B cell (primary cell): ENCODE measurements at regions not wholly inside any gene's neighbourhood (a gene's known extent, or its start where the extent isn't known, plus 50 kb on each side); places are given as distances from the start of the nearest gene placed in this dataset.

Source experiments
- ATAC-seq: fragments of 200-7000 bp; cut with Tn5 transposase; one replicate; pipeline ENCODE4 v1.10.0; 2021; ENCODE audit warnings: low read depth, mild to moderate bottlenecking, moderate number of reproducible peaks, moderate library complexity
- CTCF ChIA-PET: fragments of 350-600 bp; sonication (Branson Sonifier 250); formaldehyde crosslinking; loops from one replicate; lab custom pipeline; 2021; ENCODE audit warnings: antibody characterized with exemption, inconsistent platforms; lab: Charles Lee
- POLR2A ChIA-PET: fragments of 350-600 bp; sonication (Branson Sonifier 250); formaldehyde crosslinking; loops from one replicate; lab custom pipeline; 2021; ENCODE audit warnings: antibody characterized with exemption; lab: Charles Lee
- DNase-seq: peaks from one replicate; pipeline ENCODE4 v3.0.0; 2013
- H2AFZ ChIP-seq: 2 replicates; pipeline ENCODE4 v1.6.1; 2012; ENCODE audit warnings: mild to moderate bottlenecking, low read depth, low read length; ENCODE audit not compliant: insufficient read depth, poor library complexity, severe bottlenecking
- H3K27ac ChIP-seq, 2 donors: 1 replicate in 1 of 2; 2 replicates in 1 of 2; pipeline ENCODE4 v1.5.1; 2012 to 2013; ENCODE audit warnings: low read length in 2 of 2, mild to moderate bottlenecking in 2 of 2, moderate library complexity in 1 of 2
- H3K27me3 ChIP-seq, 4 experiments: fragments of 200-600 bp in 1 of 4; sonication (generic) in 1 of 4; replicated peaks in 1 of 4; 1 replicate in 2 of 4; 2 replicates in 2 of 4; pipeline versions ENCODE4 v1.6.1 to v1.7.0; 2013 to 2016; ENCODE audit warnings: low read length in 3 of 4, mild to moderate bottlenecking in 2 of 4, mixed read lengths in 1 of 4, moderate library complexity in 1 of 4; ENCODE audit not compliant: insufficient read depth in 4 of 4, control insufficient read depth in 3 of 4; ENCODE audit errors: control extremely low read depth in 1 of 4
- H3K36me3 ChIP-seq, 2 experiments: replicated peaks in 1 of 2; 1 replicate in 1 of 2; 2 replicates in 1 of 2; pipeline versions ENCODE4 v1.6.1 to v1.7.1; 2013; ENCODE audit warnings: low read length in 1 of 2; ENCODE audit not compliant: insufficient read depth in 2 of 2, control insufficient read depth in 1 of 2; ENCODE audit errors: control extremely low read depth in 1 of 2, extremely low read depth in 1 of 2
- H3K4me1 ChIP-seq, 2 donors: fragments of 200-600 bp in 1 of 2; sonication (generic) in 1 of 2; 1 replicate in 1 of 2; 2 replicates in 1 of 2; pipeline versions ENCODE4 v1.5.1 to v1.6.1; 2013 to 2017; ENCODE audit warnings: low read length in 2 of 2; ENCODE audit not compliant: control insufficient read depth in 2 of 2, insufficient read depth in 2 of 2
- H3K4me2 ChIP-seq: replicated peaks from 2 replicates; pipeline ENCODE3; 2012; ENCODE audit warnings: mild to moderate bottlenecking, low read depth, low read length; ENCODE audit not compliant: poor library complexity, severe bottlenecking
- H3K4me3 ChIP-seq, 5 experiments: fragments of 200-600 bp in 1 of 5; sonication (generic) in 1 of 5; 1 replicate in 3 of 5; 2 replicates in 2 of 5; pipeline versions ENCODE4 v1.5.1 to v1.7.0; 2011 to 2016; ENCODE audit warnings: low read length in 4 of 5, mild to moderate bottlenecking in 4 of 5, low read depth in 2 of 5, control low read depth in 1 of 5, moderate library complexity in 1 of 5; ENCODE audit not compliant: insufficient read depth in 1 of 5; ENCODE audit errors: control extremely low read depth in 1 of 5, extremely low read depth in 1 of 5
- H3K79me2 ChIP-seq: fragments of 200-600 bp; sonication (generic); one replicate; pipeline ENCODE4 v1.6.0; 2016; ENCODE audit warnings: low read length; ENCODE audit not compliant: control insufficient read depth, insufficient read depth
- H3K9ac ChIP-seq: fragments of 200-600 bp; sonication (generic); 2 replicates; pipeline ENCODE4 v1.6.1; 2017; ENCODE audit warnings: mild to moderate bottlenecking, low read length, moderate library complexity
- H3K9me3 ChIP-seq, 3 donors: one replicate each; pipeline versions ENCODE4 v1.6.1 to v1.7.1; 2013; ENCODE audit warnings: low read length in 2 of 3; ENCODE audit not compliant: control insufficient read depth in 2 of 3, insufficient read depth in 1 of 3; ENCODE audit errors: control extremely low read depth in 1 of 3
- H4K20me1 ChIP-seq: 2 replicates; pipeline ENCODE4 v1.6.0; 2012; ENCODE audit warnings: mild to moderate bottlenecking, low read length; ENCODE audit not compliant: insufficient read depth, control insufficient read depth, poor library complexity, severe bottlenecking
- H3K27ac Mint-ChIP-seq: one replicate; pipeline ENCODE4 v1.8.0; 2021; ENCODE audit warnings: mixed read lengths
- H3K27me3 Mint-ChIP-seq: one replicate; pipeline ENCODE4 v1.8.0; 2021; ENCODE audit warnings: mixed read lengths
- H3K4me1 Mint-ChIP-seq: one replicate; pipeline ENCODE4 v1.8.0; 2021; ENCODE audit warnings: mixed read lengths
- H3K4me3 Mint-ChIP-seq: one replicate; pipeline ENCODE4 v1.8.0; 2021; ENCODE audit warnings: mixed read lengths
- H3K9me3 Mint-ChIP-seq: one replicate; pipeline ENCODE4 v1.8.0; 2022; ENCODE audit warnings: mixed read lengths; ENCODE audit not compliant: insufficient read depth
- CTCF ChIP-seq: fragments of 200-600 bp; IDR thresholded peaks from one replicate; pipeline ENCODE4 v1.8.0; 2022; ENCODE audit warnings: antibody characterized with exemption, mild to moderate bottlenecking
- EZH2 ChIP-seq: IDR thresholded peaks from 2 replicates; pipeline ENCODE4 v1.6.1; 2012; ENCODE audit warnings: borderline replicate concordance, low read depth, mild to moderate bottlenecking, moderate library complexity, low read length; ENCODE audit not compliant: insufficient read depth, poor library complexity, severe bottlenecking
- WGBS: methylation state at CpG from one replicate; pipeline ENCODE4 v1.1.5; 2013; ENCODE audit warnings: missing lambda C conversion rate; ENCODE audit not compliant: insufficient coverage; 5-methylcytosine and 5-hydroxymethylcytosine counted together
- intact Hi-C: fragments of 100-400 bp; cut with micrococcal nuclease; formaldehyde crosslinking; loops from one replicate; pipeline ENCODE4 v1.10.0; 2022

- no peak overlapping the region for H3K27ac ChIP-seq
- Mint-ChIP-seq H3K4me1 (no peaks in the 10 kb centered on the region), H3K9me3 (peaks cover 3% of the 10 kb centered on the region), H3K27ac (no peak overlapping the region), H3K4me3 (no peak overlapping the region), H3K27me3 (no peaks in the 10 kb centered on the region)
- 67% methylated on average over 2 of the region's 4 CpGs for WGBS
- H3K36me3 ChIP-seq: no peaks in the 10 kb centered on the region
- ChIA-PET CTCF (no interaction called here), POLR2A (no interaction called here)
- H3K27me3 ChIP-seq: peaks cover 0 to 2% (median 0%) of the 10 kb centered on the region in 4 experiments
- TF ChIP-seq CTCF: no peak
- TF ChIP-seq EZH2: no peak
- no peak overlapping the region for H3K4me2 ChIP-seq
- no peaks in the 10 kb centered on the region for H3K4me1 ChIP-seq
- no peak overlapping the region for H2AFZ ChIP-seq
- DNase-seq: no peak
- no peak for ATAC-seq
- no peaks in the 10 kb centered on the region for H3K79me2 ChIP-seq
- H3K9me3 ChIP-seq: peaks cover 0 to 6% (median 0%) of the 10 kb centered on the region in 3 donors
- no peak overlapping the region for H3K4me3 ChIP-seq
- no peaks in the 10 kb centered on the region for H4K20me1 ChIP-seq
- no peak overlapping the region for H3K9ac ChIP-seq
- intact Hi-C loops: no loop called here
Measured at GRCh38 chr9:2345013-2345412, 276.6 kb upstream of the VLDLR start.

GRCh38 chr9:2346277-2346913 is 275.2 kb upstream of the VLDLR start:
- WGBS: 79% methylated on average over 2 of the region's 2 CpGs
- ChIA-PET CTCF (no interaction called here), POLR2A (no interaction called here)
- no peaks in the 10 kb centered on the region for H3K4me1 Mint-ChIP-seq
- H3K27ac Mint-ChIP-seq: no peak overlapping the region
- no peaks in the 10 kb centered on the region for H3K4me1 ChIP-seq
- no peak overlapping the region for H3K4me3 Mint-ChIP-seq
- TF ChIP-seq CTCF (no peak), EZH2 (no peak)
- DNase-seq: no peak
- H4K20me1 ChIP-seq: no peaks in the 10 kb centered on the region
- no peaks in the 10 kb centered on the region for H3K36me3 ChIP-seq
- no peaks in the 10 kb centered on the region for H3K79me2 ChIP-seq
- H2AFZ ChIP-seq: no peak overlapping the region
- intact Hi-C loops: no loop called here
- H3K9me3 ChIP-seq: peaks cover 0 to 6% (median 0%) of the 10 kb centered on the region in 3 donors
- H3K9ac ChIP-seq: no peak overlapping the region
- no peak overlapping the region for H3K27ac ChIP-seq
- no peak for ATAC-seq
- no peak overlapping the region for H3K4me3 ChIP-seq
- no peaks in the 10 kb centered on the region for H3K27me3 Mint-ChIP-seq
- H3K27me3 ChIP-seq: peaks cover 0 to 2% (median 0%) of the 10 kb centered on the region in 4 experiments
- peaks cover 3% of the 10 kb centered on the region for H3K9me3 Mint-ChIP-seq
- H3K4me2 ChIP-seq: no peak overlapping the region
